ENCODE measurements at regions not wholly inside any gene's neighbourhood (a gene's known extent, or its start where the extent isn't known, plus 50 kb on each side); places are given as distances from the start of the nearest gene placed in this dataset.

GRCh38 chr5:159555084-159555483 lies 224.8 kb upstream of the IL12B start:
- TF ChIP-seq ASH1L (IDR thresholded peaks at IDR 0.05; ENCODE audit: borderline replicate concordance, low read depth, partially characterized antibody) (no peak), MAFF (IDR thresholded peaks at IDR 0.05; ENCODE audit: low read length) (no peak), JUND (IDR thresholded peaks at IDR 0.05; ENCODE audit: borderline replicate concordance, low read depth, low read length) (no peak), JUND (tag; IDR thresholded peaks at IDR 0.05; ENCODE audit: borderline replicate concordance, low read depth, low read length) (no peak)
- TF ChIP-seq, protein P1, sequence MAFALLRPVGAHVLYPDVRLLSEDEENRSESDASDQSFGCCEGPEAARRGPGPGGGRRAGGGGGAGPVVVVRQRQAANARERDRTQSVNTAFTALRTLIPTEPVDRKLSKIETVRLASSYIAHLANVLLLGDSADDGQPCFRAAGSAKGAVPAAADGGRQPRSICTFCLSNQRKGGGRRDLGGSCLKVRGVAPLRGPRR (CRISPR knock-in tag; IDR thresholded peaks at IDR 0.05): no peak
